ENCODE measurements at regions not wholly inside any gene's neighbourhood (a gene's known extent, or its start where the extent isn't known, plus 50 kb on each side); places are given as distances from the start of the nearest gene placed in this dataset.

GRCh38 chr11:116258821-116259220 is 514.0 kb downstream of the BUD13 start:
- Histone ChIP-seq H3K79me2 (replicated peaks; ENCODE audit: insufficient read depth, low read length) (no peaks in the 10 kb centered on the region), H3K9ac (ENCODE audit: low read length) (no peak overlapping the region), H4K20me1 (ENCODE audit: insufficient read depth) (no peaks in the 10 kb centered on the region), H2AFZ (ENCODE audit: low read depth, low read length) (no peak overlapping the region), H3K36me3 (ENCODE audit: insufficient read depth, low read length) (no peaks in the 10 kb centered on the region), H3K9me3 (ENCODE audit: low read length) (no peaks in the 10 kb centered on the region), H3K9me2 (ENCODE audit: insufficient read depth, low read length) (no peaks in the 10 kb centered on the region), H3K4me3 (ENCODE audit: low read length) (no peak overlapping the region), H3F3A (ENCODE audit: insufficient read depth, low read length, poor library complexity, severe bottlenecking) (no peaks in the 10 kb centered on the region), H3K27ac (ENCODE audit: low read length) (no peak overlapping the region), H3K27me3 (ENCODE audit: insufficient read depth, low read depth, low read length) (no peaks in the 10 kb centered on the region), H3K4me2 (ENCODE audit: low read length) (no peak overlapping the region)
- TF ChIP-seq SMC3 (conservative IDR thresholded peaks at IDR 0.05; ENCODE audit: poor library complexity) (no peak), MXI1 (conservative IDR thresholded peaks at IDR 0.05; ENCODE audit: poor library complexity, severe bottlenecking) (no peak), CTCF (IDR thresholded peaks at IDR 0.05; ENCODE audit: poor library complexity, severe bottlenecking) (no peak)

- Histone ChIP-seq H3K27me3 (ENCODE audit: insufficient read depth, low read depth, low read length) (no peaks in the 10 kb centered on the region), H2AFZ (ENCODE audit: low read depth, low read length) (no peak overlapping the region), H3K4me3 (ENCODE audit: low read length) (no peak overlapping the region), H3K4me2 (ENCODE audit: low read length) (no peak overlapping the region), H3K9me2 (ENCODE audit: insufficient read depth, low read length) (no peaks in the 10 kb centered on the region), H3K36me3 (ENCODE audit: insufficient read depth, low read length) (no peaks in the 10 kb centered on the region), H3K9ac (ENCODE audit: low read length) (no peak overlapping the region), H3K9me3 (ENCODE audit: low read length) (no peaks in the 10 kb centered on the region), H3K79me2 (replicated peaks; ENCODE audit: insufficient read depth, low read length) (no peaks in the 10 kb centered on the region), H4K20me1 (ENCODE audit: insufficient read depth) (no peaks in the 10 kb centered on the region), H3K27ac (ENCODE audit: low read length) (no peak overlapping the region), H3F3A (ENCODE audit: insufficient read depth, low read length, poor library complexity, severe bottlenecking) (no peaks in the 10 kb centered on the region)
- TF ChIP-seq RAD21 (conservative IDR thresholded peaks at IDR 0.05) (no peak), CTCF (IDR thresholded peaks at IDR 0.05; ENCODE audit: poor library complexity, severe bottlenecking) (no peak), MXI1 (conservative IDR thresholded peaks at IDR 0.05; ENCODE audit: poor library complexity, severe bottlenecking) (no peak), SMC3 (conservative IDR thresholded peaks at IDR 0.05; ENCODE audit: poor library complexity) (no peak), POLR2AphosphoS5 (IDR thresholded peaks at IDR 0.05) (no peak), TAF1 (IDR thresholded peaks at IDR 0.05; ENCODE audit: low read depth) (no peak)
- TF ChIP-seq, protein P1, sequence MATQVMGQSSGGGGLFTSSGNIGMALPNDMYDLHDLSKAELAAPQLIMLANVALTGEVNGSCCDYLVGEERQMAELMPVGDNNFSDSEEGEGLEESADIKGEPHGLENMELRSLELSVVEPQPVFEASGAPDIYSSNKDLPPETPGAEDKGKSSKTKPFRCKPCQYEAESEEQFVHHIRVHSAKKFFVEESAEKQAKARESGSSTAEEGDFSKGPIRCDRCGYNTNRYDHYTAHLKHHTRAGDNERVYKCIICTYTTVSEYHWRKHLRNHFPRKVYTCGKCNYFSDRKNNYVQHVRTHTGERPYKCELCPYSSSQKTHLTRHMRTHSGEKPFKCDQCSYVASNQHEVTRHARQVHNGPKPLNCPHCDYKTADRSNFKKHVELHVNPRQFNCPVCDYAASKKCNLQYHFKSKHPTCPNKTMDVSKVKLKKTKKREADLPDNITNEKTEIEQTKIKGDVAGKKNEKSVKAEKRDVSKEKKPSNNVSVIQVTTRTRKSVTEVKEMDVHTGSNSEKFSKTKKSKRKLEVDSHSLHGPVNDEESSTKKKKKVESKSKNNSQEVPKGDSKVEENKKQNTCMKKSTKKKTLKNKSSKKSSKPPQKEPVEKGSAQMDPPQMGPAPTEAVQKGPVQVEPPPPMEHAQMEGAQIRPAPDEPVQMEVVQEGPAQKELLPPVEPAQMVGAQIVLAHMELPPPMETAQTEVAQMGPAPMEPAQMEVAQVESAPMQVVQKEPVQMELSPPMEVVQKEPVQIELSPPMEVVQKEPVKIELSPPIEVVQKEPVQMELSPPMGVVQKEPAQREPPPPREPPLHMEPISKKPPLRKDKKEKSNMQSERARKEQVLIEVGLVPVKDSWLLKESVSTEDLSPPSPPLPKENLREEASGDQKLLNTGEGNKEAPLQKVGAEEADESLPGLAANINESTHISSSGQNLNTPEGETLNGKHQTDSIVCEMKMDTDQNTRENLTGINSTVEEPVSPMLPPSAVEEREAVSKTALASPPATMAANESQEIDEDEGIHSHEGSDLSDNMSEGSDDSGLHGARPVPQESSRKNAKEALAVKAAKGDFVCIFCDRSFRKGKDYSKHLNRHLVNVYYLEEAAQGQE (IDR thresholded peaks at IDR 0.05; ENCODE audit: borderline replicate concordance), result no peak
These were observed 514.9 kb downstream of the BUD13 start for GRCh38 chr11:116257883-116258282.

All from neural cell (in vitro differentiated cells).